Sigmoid colon (tissue), 6 donors: ENCODE measurements at regions not wholly inside any gene's neighbourhood (a gene's known extent, or its start where the extent isn't known, plus 50 kb on each side); places are given as distances from the start of the nearest gene placed in this dataset.

Source experiments
- DNase-seq: peaks from one replicate; pipeline ENCODE4 v3.0.0-alpha.2; 2019
- H3K27ac ChIP-seq, 4 donors: fragments of 200-600 bp; sonication (generic); one replicate each; pipeline ENCODE4 v1.5.1; 2016 to 2019; ENCODE audit warnings: mild to moderate bottlenecking in 1 of 4
- H3K27me3 ChIP-seq, 3 donors: fragments of 200-600 bp; sonication (generic); one replicate each; pipeline ENCODE4 v1.5.1; 2019; ENCODE audit warnings: mild to moderate bottlenecking in 1 of 3
- H3K36me3 ChIP-seq, 4 donors: fragments of 200-600 bp; sonication (generic); one replicate each; pipeline ENCODE4 v1.5.1; 2016 to 2019
- H3K4me1 ChIP-seq, 4 donors: fragments of 200-600 bp; sonication (generic); one replicate each; pipeline ENCODE4 v1.5.1; 2017 to 2019
- H3K4me3 ChIP-seq, 4 donors: fragments of 200-600 bp; sonication (generic); one replicate each; pipeline ENCODE4 v1.5.1; 2017 to 2019; ENCODE audit warnings: mild to moderate bottlenecking in 2 of 4, moderate library complexity in 1 of 4
- H3K9me3 ChIP-seq, 4 donors: fragments of 200-600 bp in 3 of 4; sonication (generic) in 3 of 4; one replicate each; pipeline versions ENCODE4 v1.5.1 to v1.6.1; 2013 to 2019
- EP300 ChIP-seq, 4 donors: sonication (generic); formaldehyde crosslinking; IDR thresholded peaks; one replicate each; pipeline ENCODE4 v1.6.1; 2017; ENCODE audit warnings: antibody characterized with exemption in 4 of 4
- POLR2A ChIP-seq, 2 donors: fragments of 450-650 bp; IDR thresholded peaks; one replicate each; pipeline ENCODE4 v1.6.1; 2016; ENCODE audit warnings: antibody characterized with exemption in 2 of 2, mild to moderate bottlenecking in 2 of 2, moderate library complexity in 2 of 2
- POLR2AphosphoS5 ChIP-seq, 4 donors: sonication (generic); formaldehyde crosslinking; IDR thresholded peaks; one replicate each; pipeline ENCODE4 v1.6.1; 2017; ENCODE audit warnings: antibody characterized with exemption in 4 of 4
- WGBS, 2 donors: extraction: QIAGEN DNeasy Blood & Tissue Kit; methylation state at CpG; one replicate each; pipeline ENCODE4 v1.1.7; 2013; 5-methylcytosine and 5-hydroxymethylcytosine counted together
- intact Hi-C: fragments of 100-400 bp; cut with DNase I; formaldehyde crosslinking; loops from one replicate; pipeline ENCODE4 v1.15.1; 2023
- TF ChIP-seq, protein P1 (sequence below), 4 experiments: fragments of 450-650 bp in 3 of 4; fragments of 200-600 bp in 1 of 4; IDR thresholded peaks; one replicate each; pipeline ENCODE4 v1.5.1; 2016 to 2019; ENCODE audit warnings: antibody characterized with exemption in 4 of 4, mild to moderate bottlenecking in 3 of 4, moderate library complexity in 2 of 4
- donor health status: healthy with polysubstance abuse.
- donor health status: healthy.

DNA sequence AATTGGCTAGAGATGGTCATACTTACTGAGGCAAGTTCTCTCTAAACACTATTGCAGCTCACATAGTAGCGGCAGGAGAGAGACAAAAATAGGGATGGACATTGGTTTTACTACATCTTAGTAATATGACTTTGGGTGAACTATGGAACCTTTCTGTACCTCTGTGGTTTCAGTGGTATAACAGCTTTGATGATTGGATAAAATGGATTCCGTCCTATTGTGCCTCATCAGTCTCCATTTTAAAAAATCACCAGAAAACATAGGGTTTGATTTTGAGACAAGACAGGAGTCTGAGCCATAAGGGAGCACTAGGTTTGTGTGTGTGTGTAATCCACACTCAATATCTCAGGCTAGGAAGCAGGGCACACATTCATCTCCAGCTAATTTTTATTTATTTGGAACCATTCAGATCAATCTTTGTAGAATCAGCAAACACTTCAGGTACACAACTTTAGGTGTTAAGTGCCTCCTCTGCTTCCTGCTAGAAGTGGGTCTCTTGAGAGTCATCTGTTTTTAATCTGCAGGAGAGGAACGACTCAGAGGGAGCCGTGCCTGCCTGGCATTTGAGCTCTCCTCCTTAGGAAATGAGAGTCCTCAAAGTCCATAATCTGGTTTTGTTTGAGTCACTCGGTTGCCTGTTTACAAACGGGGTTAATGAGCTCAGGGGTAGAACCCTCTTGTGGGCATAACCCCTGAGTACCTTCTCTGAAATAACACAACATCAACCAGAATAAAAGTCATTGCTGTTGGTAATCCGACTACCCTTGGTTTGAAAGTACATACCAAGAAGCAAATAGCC lies 238.5 kb upstream of the BOD1L1 start:
- Histone ChIP-seq H3K9me3 (no peaks in the 10 kb centered on the region), H3K36me3 (no peaks in the 10 kb centered on the region), H3K4me1 (peaks cover 0 to 2% (median 0%) of the 10 kb centered on the region in 4 donors), H3K4me3 (no peak overlapping the region), H3K27ac (no peak overlapping the region), H3K27me3 (no peaks in the 10 kb centered on the region)
- WGBS, 2 donors = 66 to 67% methylated on average over 7 of the region's 7 CpGs
- intact Hi-C loops = no loop called here
- TF ChIP-seq POLR2AphosphoS5 (IDR thresholded peaks at IDR 0.05) (no peak), POLR2A (IDR thresholded peaks at IDR 0.05) (no peak), EP300 (IDR thresholded peaks at IDR 0.05) (no peak)
- TF ChIP-seq, protein P1, sequence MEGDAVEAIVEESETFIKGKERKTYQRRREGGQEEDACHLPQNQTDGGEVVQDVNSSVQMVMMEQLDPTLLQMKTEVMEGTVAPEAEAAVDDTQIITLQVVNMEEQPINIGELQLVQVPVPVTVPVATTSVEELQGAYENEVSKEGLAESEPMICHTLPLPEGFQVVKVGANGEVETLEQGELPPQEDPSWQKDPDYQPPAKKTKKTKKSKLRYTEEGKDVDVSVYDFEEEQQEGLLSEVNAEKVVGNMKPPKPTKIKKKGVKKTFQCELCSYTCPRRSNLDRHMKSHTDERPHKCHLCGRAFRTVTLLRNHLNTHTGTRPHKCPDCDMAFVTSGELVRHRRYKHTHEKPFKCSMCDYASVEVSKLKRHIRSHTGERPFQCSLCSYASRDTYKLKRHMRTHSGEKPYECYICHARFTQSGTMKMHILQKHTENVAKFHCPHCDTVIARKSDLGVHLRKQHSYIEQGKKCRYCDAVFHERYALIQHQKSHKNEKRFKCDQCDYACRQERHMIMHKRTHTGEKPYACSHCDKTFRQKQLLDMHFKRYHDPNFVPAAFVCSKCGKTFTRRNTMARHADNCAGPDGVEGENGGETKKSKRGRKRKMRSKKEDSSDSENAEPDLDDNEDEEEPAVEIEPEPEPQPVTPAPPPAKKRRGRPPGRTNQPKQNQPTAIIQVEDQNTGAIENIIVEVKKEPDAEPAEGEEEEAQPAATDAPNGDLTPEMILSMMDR (IDR thresholded peaks at IDR 0.05) = no peak
- no peak for DNase-seq

DNA sequence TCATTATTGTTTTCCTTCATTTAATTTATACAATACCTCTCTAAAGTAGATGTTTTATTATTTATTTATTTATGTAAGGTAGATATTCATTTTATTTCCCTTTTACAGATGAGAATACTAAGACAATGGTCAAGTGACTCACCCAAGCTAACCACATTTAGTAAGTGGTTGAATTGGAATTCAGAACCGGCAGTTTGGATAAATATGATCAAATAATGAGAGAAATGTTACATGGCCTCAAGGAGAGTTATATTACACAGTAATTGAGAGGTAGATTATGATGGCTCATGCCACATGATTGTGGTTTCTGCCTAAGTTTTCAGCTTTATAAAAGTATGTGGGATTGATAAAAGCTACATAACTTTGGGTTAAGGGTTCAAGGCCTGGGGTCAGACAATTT lies 239.4 kb upstream of the BOD1L1 start:
- Histone ChIP-seq H3K27me3 (no peaks in the 10 kb centered on the region), H3K9me3 (no peaks in the 10 kb centered on the region), H3K36me3 (no peaks in the 10 kb centered on the region), H3K4me3 (no peak overlapping the region), H3K4me1 (no peaks in the 10 kb centered on the region), H3K27ac (no peak overlapping the region)
- TF ChIP-seq POLR2A (IDR thresholded peaks at IDR 0.05) = no peak
- TF ChIP-seq, protein P1 (IDR thresholded peaks at IDR 0.05) = no peak
- no peak for DNase-seq
- 50 to 82% methylated on average over 1 of the region's 1 CpG for WGBS, 2 donors
- intact Hi-C loops = no loop called here

DNA sequence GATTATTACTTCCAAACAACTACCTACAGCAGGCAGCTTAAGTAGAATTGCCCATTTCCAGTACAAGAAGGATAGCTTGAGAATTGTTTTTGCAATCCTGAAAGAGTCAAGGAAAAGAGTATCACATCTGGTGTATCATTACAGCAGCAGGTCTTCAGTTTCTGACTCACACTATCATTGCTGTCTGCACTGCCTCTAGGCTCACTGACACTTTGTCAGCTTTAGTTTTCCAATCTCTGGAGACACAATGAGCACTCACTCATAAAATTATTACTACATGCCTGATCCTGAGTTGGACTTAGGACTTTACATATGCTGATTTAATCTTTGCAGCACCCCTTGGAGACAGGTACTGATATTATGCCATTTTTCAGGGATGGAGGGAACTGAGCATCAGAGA lies 244.6 kb upstream of the BOD1L1 start:
- intact Hi-C loops = no loop called here
- TF ChIP-seq, protein P1 (IDR thresholded peaks at IDR 0.05) = no peak
- TF ChIP-seq EP300 (IDR thresholded peaks at IDR 0.05) = no peak
- no peak for TF ChIP-seq POLR2AphosphoS5 (IDR thresholded peaks at IDR 0.05)
- no peak for TF ChIP-seq POLR2A (IDR thresholded peaks at IDR 0.05)

DNA sequence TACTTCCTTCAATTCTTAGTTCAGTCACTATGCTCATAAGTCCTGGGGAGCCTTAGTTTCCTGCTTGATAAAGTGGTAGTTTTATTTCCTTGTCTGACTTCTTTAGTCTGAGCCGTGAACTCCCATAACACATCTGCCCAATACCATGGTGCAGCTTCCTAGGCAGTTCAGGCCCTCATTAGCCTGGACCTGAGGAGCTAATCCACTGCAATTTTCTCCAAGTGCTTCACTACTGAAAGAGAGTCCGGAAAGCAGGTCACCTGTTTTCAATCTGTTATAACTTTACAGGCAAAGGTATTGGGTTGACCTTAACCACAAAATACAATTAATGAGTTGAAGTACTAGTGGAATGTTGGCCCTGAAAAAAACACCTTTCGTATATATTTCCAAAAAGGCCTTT lies 245.4 kb upstream of the BOD1L1 start:
- H3K4me3 ChIP-seq = no peak overlapping the region
- no peak for TF ChIP-seq POLR2AphosphoS5 (IDR thresholded peaks at IDR 0.05)
- no peak for TF ChIP-seq POLR2A (IDR thresholded peaks at IDR 0.05)
- TF ChIP-seq, protein P1 (IDR thresholded peaks at IDR 0.05) = no peak
- TF ChIP-seq EP300 (IDR thresholded peaks at IDR 0.05) = no peak
- no peaks in the 10 kb centered on the region for H3K4me1 ChIP-seq
- no peaks in the 10 kb centered on the region for H3K9me3 ChIP-seq
- intact Hi-C loops = no loop called here
- WGBS, 2 donors = 50 to 67% methylated on average over 3 of the region's 3 CpGs
- no peaks in the 10 kb centered on the region for H3K27me3 ChIP-seq
- no peaks in the 10 kb centered on the region for H3K36me3 ChIP-seq
- DNase-seq = no peak
- no peak overlapping the region for H3K27ac ChIP-seq

More for the DNA sequence above, 244.6 kb upstream of the BOD1L1 start:
- H3K9me3 ChIP-seq = no peaks in the 10 kb centered on the region
- H3K4me3 ChIP-seq = no peak overlapping the region
- no peaks in the 10 kb centered on the region for H3K36me3 ChIP-seq
- H3K27ac ChIP-seq = no peak overlapping the region
- no peak for DNase-seq
- H3K27me3 ChIP-seq = no peaks in the 10 kb centered on the region
- no peaks in the 10 kb centered on the region for H3K4me1 ChIP-seq

DNA sequence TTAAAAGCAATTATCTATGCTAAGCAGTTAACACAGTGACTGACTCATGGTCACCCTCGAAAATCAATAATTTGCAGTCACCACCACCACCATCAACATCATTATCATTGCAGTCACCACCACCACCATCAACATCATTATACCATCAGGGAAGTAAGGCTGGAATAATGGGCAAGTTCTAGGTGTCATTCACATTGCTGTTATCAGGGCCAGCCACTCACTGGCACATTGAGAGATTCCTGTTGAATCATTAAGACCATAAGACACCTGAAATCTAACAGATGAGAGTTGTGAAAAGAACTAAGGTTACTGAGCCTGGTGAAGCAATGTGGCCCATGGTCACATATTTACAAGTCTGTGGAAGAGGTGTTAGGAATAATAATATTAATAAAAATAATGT lies 247.7 kb upstream of the BOD1L1 start:
- WGBS, 2 donors = 78 to 80% methylated on average over 1 of the region's 1 CpG
- intact Hi-C loops = no loop called here
- Histone ChIP-seq H3K9me3 (no peaks in the 10 kb centered on the region), H3K27me3 (no peaks in the 10 kb centered on the region), H3K4me1 (no peaks in the 10 kb centered on the region), H3K4me3 (no peak overlapping the region), H3K27ac (no peak overlapping the region), H3K36me3 (no peaks in the 10 kb centered on the region)
- TF ChIP-seq, protein P1 (IDR thresholded peaks at IDR 0.05) = no peak
- no peak for DNase-seq
